Left renal pelvis (tissue), 4 donors: ENCODE measurements at regions not wholly inside any gene's neighbourhood (a gene's known extent, or its start where the extent isn't known, plus 50 kb on each side); places are given as distances from the start of the nearest gene placed in this dataset.

Experiments used
- DNase-seq, 4 donors: peaks; one replicate each; pipeline ENCODE4 v3.0.0-alpha.2; 2013; ENCODE audit warnings: low read depth in 4 of 4, low spot score in 3 of 4

- no peak for DNase-seq
These were observed 565.6 kb upstream of the TENM3 start for GRCh38 chr4:181677621-181678020.

- no peak for DNase-seq
These were observed 563.4 kb upstream of the TENM3 start for GRCh38 chr4:181679754-181680153.

- no peak for DNase-seq
These were observed 560.7 kb upstream of the TENM3 start for GRCh38 chr4:181682367-181683047.

- no peak for DNase-seq
These were observed 558.9 kb upstream of the TENM3 start for GRCh38 chr4:181684310-181684709.

GRCh38 chr4:181685461-181685860, 557.7 kb upstream of the TENM3 start:
- DNase-seq = no peak

- no peak for DNase-seq
These were observed 557.3 kb upstream of the TENM3 start for GRCh38 chr4:181685911-181686310.

GRCh38 chr4:181687116-181687515, 556.1 kb upstream of the TENM3 start:
- DNase-seq = no peak

- no peak for DNase-seq
These were observed 554.8 kb upstream of the TENM3 start for GRCh38 chr4:181688432-181688831.

GRCh38 chr4:181688872-181689271, 554.3 kb upstream of the TENM3 start:
- no peak for DNase-seq

- DNase-seq = no peak
These were observed 552.7 kb upstream of the TENM3 start for GRCh38 chr4:181690498-181690897.

- no peak for DNase-seq
These were observed 550.2 kb upstream of the TENM3 start for GRCh38 chr4:181692965-181693364.

- no peak for DNase-seq
These were observed 549.7 kb upstream of the TENM3 start for GRCh38 chr4:181693517-181693916.

GRCh38 chr4:181698221-181698620, 545.0 kb upstream of the TENM3 start:
- DNase-seq = no peak

GRCh38 chr4:181701214-181701613, 542.0 kb upstream of the TENM3 start:
- DNase-seq = no peak

GRCh38 chr4:181701894-181702293, 541.3 kb upstream of the TENM3 start:
- DNase-seq = no peak

GRCh38 chr4:181702864-181703495, 540.2 kb upstream of the TENM3 start:
- no peak for DNase-seq

GRCh38 chr4:181710143-181710542, 533.1 kb upstream of the TENM3 start:
- no peak for DNase-seq

GRCh38 chr4:181711387-181711786, 531.8 kb upstream of the TENM3 start:
- no peak for DNase-seq

GRCh38 chr4:181728305-181728966, 514.8 kb upstream of the TENM3 start:
- no peak for DNase-seq

GRCh38 chr4:181731900-181732299, 511.3 kb upstream of the TENM3 start:
- DNase-seq = no peak

GRCh38 chr4:181737744-181738143, 505.5 kb upstream of the TENM3 start:
- no peak for DNase-seq

GRCh38 chr4:181739031-181739430, 504.2 kb upstream of the TENM3 start:
- no peak for DNase-seq
